Effector memory CD8-positive, alpha-beta T cell (primary cell): ENCODE measurements at regions not wholly inside any gene's neighbourhood (a gene's known extent, or its start where the extent isn't known, plus 50 kb on each side); places are given as distances from the start of the nearest gene placed in this dataset.

Experiments used
- ATAC-seq: fragments of 150-1000 bp; cut with Tn5 transposase; replicated peaks from 2 replicates; pipeline ENCODE4 v1.10.0; 2021; ENCODE audit warnings: mild to moderate bottlenecking, moderate library complexity
- DNase-seq, 3 experiments: peaks; one replicate each; pipeline ENCODE4 v3.0.0; 2021
- H3K27ac Mint-ChIP-seq, 2 donors: one replicate each; pipeline ENCODE4 v1.8.0; 2022; ENCODE audit warnings: mild to moderate bottlenecking in 2 of 2, mixed read lengths in 2 of 2, moderate library complexity in 2 of 2
- H3K27me3 Mint-ChIP-seq, 2 donors: one replicate each; pipeline ENCODE4 v1.8.0; 2022; ENCODE audit warnings: mixed read lengths in 2 of 2
- H3K36me3 Mint-ChIP-seq: one replicate; pipeline ENCODE4 v1.8.0; 2022; ENCODE audit warnings: mild to moderate bottlenecking, moderate library complexity, mixed read lengths; ENCODE audit not compliant: insufficient read depth
- H3K4me1 Mint-ChIP-seq, 2 donors: one replicate each; pipeline ENCODE4 v1.8.0; 2022; ENCODE audit warnings: low read depth in 2 of 2, mixed read lengths in 2 of 2
- H3K4me3 Mint-ChIP-seq, 2 donors: one replicate each; pipeline ENCODE4 v1.8.0; 2022; ENCODE audit warnings: mild to moderate bottlenecking in 2 of 2, mixed read lengths in 2 of 2, moderate library complexity in 2 of 2
- H3K9me3 Mint-ChIP-seq, 2 donors: one replicate each; pipeline ENCODE4 v1.8.0; 2022; ENCODE audit warnings: mixed read lengths in 2 of 2

- H3K4me1 Mint-ChIP-seq = no peaks in the 10 kb centered on the region
- H3K27me3 Mint-ChIP-seq = no peaks in the 10 kb centered on the region
- ATAC-seq (no peak), DNase-seq (no peak)
- no peak overlapping the region for H3K4me3 Mint-ChIP-seq
- no peaks in the 10 kb centered on the region for H3K9me3 Mint-ChIP-seq
- no peak overlapping the region for H3K27ac Mint-ChIP-seq
- no peaks in the 10 kb centered on the region for H3K36me3 Mint-ChIP-seq
These were observed 707.8 kb upstream of the LMCD1 start for GRCh38 chr3:7793786-7794185.

GRCh38 chr3:7798276-7798675 is 703.3 kb upstream of the LMCD1 start:
- H3K27me3 Mint-ChIP-seq = no peaks in the 10 kb centered on the region
- no peak overlapping the region for H3K27ac Mint-ChIP-seq
- no peaks in the 10 kb centered on the region for H3K36me3 Mint-ChIP-seq
- DNase-seq = no peak
- H3K9me3 Mint-ChIP-seq = peaks cover 0 to 3% of the 10 kb centered on the region in 2 donors
- ATAC-seq = no peak
- no peak overlapping the region for H3K4me3 Mint-ChIP-seq
- H3K4me1 Mint-ChIP-seq = no peaks in the 10 kb centered on the region

GRCh38 chr3:7800006-7800780 is 701.4 kb upstream of the LMCD1 start:
- H3K4me3 Mint-ChIP-seq = no peak overlapping the region
- H3K27me3 Mint-ChIP-seq = no peaks in the 10 kb centered on the region
- peaks cover 0 to 8% of the 10 kb centered on the region in 2 donors for H3K9me3 Mint-ChIP-seq
- H3K36me3 Mint-ChIP-seq = no peaks in the 10 kb centered on the region
- H3K4me1 Mint-ChIP-seq = no peaks in the 10 kb centered on the region
- H3K27ac Mint-ChIP-seq = no peak overlapping the region
- ATAC-seq (no peak), DNase-seq (no peak)

- Mint-ChIP-seq H3K9me3 (peaks cover 2 to 11% of the 10 kb centered on the region in 2 donors), H3K27me3 (no peaks in the 10 kb centered on the region), H3K36me3 (no peaks in the 10 kb centered on the region), H3K27ac (no peak overlapping the region), H3K4me1 (no peaks in the 10 kb centered on the region), H3K4me3 (no peak overlapping the region)
- DNase-seq (no peak), ATAC-seq (no peak)
These were observed 689.1 kb upstream of the LMCD1 start for GRCh38 chr3:7812490-7812889.

GRCh38 chr3:7813365-7813764 is 688.3 kb upstream of the LMCD1 start:
- no peak for ATAC-seq
- no peaks in the 10 kb centered on the region for H3K4me1 Mint-ChIP-seq
- peaks cover 2 to 16% of the 10 kb centered on the region in 2 donors for H3K9me3 Mint-ChIP-seq
- H3K36me3 Mint-ChIP-seq = no peaks in the 10 kb centered on the region
- no peak for DNase-seq
- H3K27ac Mint-ChIP-seq = no peak overlapping the region
- H3K27me3 Mint-ChIP-seq = peaks cover 0 to 4% of the 10 kb centered on the region in 2 donors
- no peak overlapping the region for H3K4me3 Mint-ChIP-seq

- no peak overlapping the region for H3K4me3 Mint-ChIP-seq
- no peak for ATAC-seq
These were observed 684.4 kb upstream of the LMCD1 start for GRCh38 chr3:7817239-7817638.

GRCh38 chr3:7820969-7821368 is 680.7 kb upstream of the LMCD1 start:
- DNase-seq (no peak), ATAC-seq (no peak)
- Mint-ChIP-seq H3K27me3 (peaks cover 0 to 8% of the 10 kb centered on the region in 2 donors), H3K4me1 (no peaks in the 10 kb centered on the region), H3K36me3 (no peaks in the 10 kb centered on the region), H3K4me3 (no peak overlapping the region), H3K9me3 (peaks cover 13 to 29% of the 10 kb centered on the region in 2 donors), H3K27ac (no peak overlapping the region)

More at GRCh38 chr3:7817239-7817638, 684.4 kb upstream of the LMCD1 start:
- Mint-ChIP-seq H3K36me3 (no peaks in the 10 kb centered on the region), H3K9me3 (peaks cover 4 to 22% of the 10 kb centered on the region in 2 donors), H3K27me3 (peaks cover 0 to 8% of the 10 kb centered on the region in 2 donors), H3K4me1 (no peaks in the 10 kb centered on the region), H3K27ac (no peak overlapping the region)
- no peak for DNase-seq

- no peak overlapping the region for H3K4me3 Mint-ChIP-seq
- DNase-seq = no peak
- H3K27ac Mint-ChIP-seq = no peak overlapping the region
- no peaks in the 10 kb centered on the region for H3K36me3 Mint-ChIP-seq
- H3K4me1 Mint-ChIP-seq = no peaks in the 10 kb centered on the region
- no peak for ATAC-seq
- peaks cover 0 to 8% of the 10 kb centered on the region in 2 donors for H3K27me3 Mint-ChIP-seq
- peaks cover 13 to 29% of the 10 kb centered on the region in 2 donors for H3K9me3 Mint-ChIP-seq
These were observed 679.8 kb upstream of the LMCD1 start for GRCh38 chr3:7821858-7822257.

- no peak overlapping the region for H3K4me3 Mint-ChIP-seq
- no peaks in the 10 kb centered on the region for H3K36me3 Mint-ChIP-seq
- DNase-seq (no peak), ATAC-seq (no peak)
- H3K27ac Mint-ChIP-seq = no peak overlapping the region
- H3K9me3 Mint-ChIP-seq = peaks cover 0 to 4% of the 10 kb centered on the region in 2 donors
- H3K27me3 Mint-ChIP-seq = no peaks in the 10 kb centered on the region
- no peaks in the 10 kb centered on the region for H3K4me1 Mint-ChIP-seq
These were observed 660.2 kb upstream of the LMCD1 start for GRCh38 chr3:7841451-7841850.

GRCh38 chr3:7843441-7843840 is 658.2 kb upstream of the LMCD1 start:
- H3K27ac Mint-ChIP-seq = no peak overlapping the region
- H3K4me3 Mint-ChIP-seq = no peak overlapping the region
- DNase-seq (no peak), ATAC-seq (no peak)
- peaks cover under 1 to 4% of the 10 kb centered on the region in 2 donors for H3K9me3 Mint-ChIP-seq
- no peaks in the 10 kb centered on the region for H3K36me3 Mint-ChIP-seq
- H3K4me1 Mint-ChIP-seq = no peaks in the 10 kb centered on the region
- no peaks in the 10 kb centered on the region for H3K27me3 Mint-ChIP-seq

- Mint-ChIP-seq H3K4me3 (no peak overlapping the region), H3K4me1 (no peaks in the 10 kb centered on the region), H3K36me3 (no peaks in the 10 kb centered on the region), H3K27me3 (no peaks in the 10 kb centered on the region), H3K27ac (no peak overlapping the region), H3K9me3 (peaks cover 3 to 10% of the 10 kb centered on the region in 2 donors)
- DNase-seq (no peak), ATAC-seq (no peak)
These were observed 654.6 kb upstream of the LMCD1 start for GRCh38 chr3:7847021-7847420.

GRCh38 chr3:7847521-7847920 is 654.1 kb upstream of the LMCD1 start:
- Mint-ChIP-seq H3K36me3 (no peaks in the 10 kb centered on the region), H3K4me1 (no peaks in the 10 kb centered on the region), H3K4me3 (no peak overlapping the region), H3K9me3 (peaks cover 3 to 10% of the 10 kb centered on the region in 2 donors), H3K27ac (no peak overlapping the region), H3K27me3 (no peaks in the 10 kb centered on the region)
- DNase-seq (no peak), ATAC-seq (no peak)

GRCh38 chr3:7854266-7854665 is 647.4 kb upstream of the LMCD1 start:
- no peak overlapping the region for H3K27ac Mint-ChIP-seq
- peaks cover 6 to 7% of the 10 kb centered on the region in 2 donors for H3K9me3 Mint-ChIP-seq
- no peaks in the 10 kb centered on the region for H3K27me3 Mint-ChIP-seq
- no peaks in the 10 kb centered on the region for H3K4me1 Mint-ChIP-seq
- ATAC-seq = no peak
- no peak for DNase-seq
- H3K4me3 Mint-ChIP-seq = no peak overlapping the region
- H3K36me3 Mint-ChIP-seq = no peaks in the 10 kb centered on the region

GRCh38 chr3:7854721-7855120 is 646.9 kb upstream of the LMCD1 start:
- Mint-ChIP-seq H3K4me3 (no peak overlapping the region), H3K9me3 (peaks cover 6 to 7% of the 10 kb centered on the region in 2 donors), H3K36me3 (no peaks in the 10 kb centered on the region), H3K27me3 (no peaks in the 10 kb centered on the region), H3K27ac (no peak overlapping the region), H3K4me1 (no peaks in the 10 kb centered on the region)
- ATAC-seq = no peak
- no peak for DNase-seq
